ENCODE measurements at regions not wholly inside any gene's neighbourhood (a gene's known extent, or its start where the extent isn't known, plus 50 kb on each side); places are given as distances from the start of the nearest gene placed in this dataset.

- no CpG with 5 or more reads among the region's 67 CpGs for WGBS (ENCODE audit: extremely low coverage, insufficient read length, low lambda C conversion rate)
- H3K4me1 Mint-ChIP-seq, result peaks cover 9 to 22% of the 10 kb centered on the region in 2 experiments
- H2BK12ac ChIP-seq (ENCODE audit: insufficient read length, low read depth, low read length), result no peak overlapping the region
- no peak overlapping the region for H4K5ac ChIP-seq (ENCODE audit: insufficient read length, low read depth, low read length)
- 0 out of 2 replicates have a peak, but pooled peaks cover 2% of the 10 kb centered on the region for H3K4me1 ChIP-seq (ENCODE audit: insufficient read depth, low read length)
- H2AK5ac ChIP-seq (ENCODE audit: insufficient read length, low read length), result no peak overlapping the region
- H3K27ac Mint-ChIP-seq, result peak overlapping the region in 1 of 3 experiments; percentile 72; a peak in 1 of 7 replicates
- peak; percentile 65 for DNase-seq
- H3K9me3 ChIP-seq (ENCODE audit: control insufficient read depth, low read depth, low read length), result no peaks in the 10 kb centered on the region
- H4K8ac ChIP-seq (replicated peaks; ENCODE audit: insufficient read length, low read depth, low read length), result no peak overlapping the region
- H3K9me3 Mint-ChIP-seq, result no peaks in the 10 kb centered on the region
- no peaks in the 10 kb centered on the region for H3K36me3 Mint-ChIP-seq (ENCODE audit: insufficient read depth in 1 of 3, low read depth in 3 of 3)
- no peak overlapping the region for H2BK120ac ChIP-seq (ENCODE audit: low read depth, low read length, poor library complexity, severe bottlenecking)
- H3T11ph ChIP-seq (ENCODE audit: low read length), result no peak overlapping the region
- H3K18ac ChIP-seq (ENCODE audit: insufficient read length, low read depth, low read length), result peak overlapping the region; percentile 44
- H3K27me3 Mint-ChIP-seq (ENCODE audit: low read depth), result peaks cover 37% of the 10 kb centered on the region
- H3K27ac ChIP-seq (ENCODE audit: insufficient read length, low read depth, low read length), result no peak overlapping the region
- peak overlapping the region in 1 of 2 experiments; percentile 82; a peak in 4 of 5 replicates for H3K4me3 Mint-ChIP-seq
- H3K79me2 ChIP-seq (ENCODE audit: insufficient read depth, low read length), result no peaks in the 10 kb centered on the region
- no peak overlapping the region for H3K4ac ChIP-seq (ENCODE audit: low read depth, low read length)
- no peak overlapping the region for H2BK5ac ChIP-seq (ENCODE audit: insufficient read length, low read length)
- H3K14ac ChIP-seq (ENCODE audit: insufficient read depth, low read length), result peak overlapping the region; percentile 55; the same call in 1 of the 2 replicates
- no peaks in the 10 kb centered on the region; the same call in 1 of the 2 replicates for H3K27me3 ChIP-seq (ENCODE audit: insufficient read depth, low read length)
- peak overlapping the region; percentile 77 for H3K4me2 ChIP-seq (ENCODE audit: insufficient read depth, insufficient read length, low read length)
- no peak overlapping the region for H3K56ac ChIP-seq (ENCODE audit: insufficient read length, low read depth, low read length)
- H4K20me1 ChIP-seq (ENCODE audit: control insufficient read depth, insufficient read depth, insufficient read length), result peaks cover 3% of the 10 kb centered on the region
- no peaks in the 10 kb centered on the region for H3K79me1 ChIP-seq (ENCODE audit: insufficient read depth, low read depth, low read length, poor library complexity, severe bottlenecking)
- H3K9ac ChIP-seq (ENCODE audit: extremely low read depth, insufficient read length, low read length), result no peak overlapping the region
- H2AFZ ChIP-seq (ENCODE audit: low read length), result peak overlapping the region; percentile 87
- no peak overlapping the region for H4K91ac ChIP-seq (ENCODE audit: insufficient read length, low read depth, low read length)
- no peak overlapping the region for H2BK15ac ChIP-seq (ENCODE audit: low read depth, low read length)
- no peak overlapping the region for H2BK20ac ChIP-seq (ENCODE audit: low read depth, low read length, poor library complexity, severe bottlenecking)
- H3K23ac ChIP-seq (ENCODE audit: insufficient read length, low read depth, low read length), result no peak overlapping the region
- H3K23me2 ChIP-seq (ENCODE audit: insufficient read length, low read depth, low read length, poor library complexity, severe bottlenecking), result peaks cover 5% of the 10 kb centered on the region
- no peak; the same call in none of the 3 replicates for TF ChIP-seq CTCF (conservative IDR thresholded peaks at IDR 0.05)
Measured at GRCh38 chr2:64865073-64865830, 123.9 kb upstream of the SLC1A4 start.

Data from H9 (cell line).